HG02623 (cell line): ENCODE measurements at regions not wholly inside any gene's neighbourhood (a gene's known extent, or its start where the extent isn't known, plus 50 kb on each side); places are given as distances from the start of the nearest gene placed in this dataset.

ENCODE experiments used
- ATAC-seq: cut with Tn5 transposase; IDR thresholded peaks from one replicate; pipeline ENCODE4 v1.9.1; 2021; ENCODE audit warnings: moderate library complexity; ENCODE audit not compliant: unreplicated experiment

DNA sequence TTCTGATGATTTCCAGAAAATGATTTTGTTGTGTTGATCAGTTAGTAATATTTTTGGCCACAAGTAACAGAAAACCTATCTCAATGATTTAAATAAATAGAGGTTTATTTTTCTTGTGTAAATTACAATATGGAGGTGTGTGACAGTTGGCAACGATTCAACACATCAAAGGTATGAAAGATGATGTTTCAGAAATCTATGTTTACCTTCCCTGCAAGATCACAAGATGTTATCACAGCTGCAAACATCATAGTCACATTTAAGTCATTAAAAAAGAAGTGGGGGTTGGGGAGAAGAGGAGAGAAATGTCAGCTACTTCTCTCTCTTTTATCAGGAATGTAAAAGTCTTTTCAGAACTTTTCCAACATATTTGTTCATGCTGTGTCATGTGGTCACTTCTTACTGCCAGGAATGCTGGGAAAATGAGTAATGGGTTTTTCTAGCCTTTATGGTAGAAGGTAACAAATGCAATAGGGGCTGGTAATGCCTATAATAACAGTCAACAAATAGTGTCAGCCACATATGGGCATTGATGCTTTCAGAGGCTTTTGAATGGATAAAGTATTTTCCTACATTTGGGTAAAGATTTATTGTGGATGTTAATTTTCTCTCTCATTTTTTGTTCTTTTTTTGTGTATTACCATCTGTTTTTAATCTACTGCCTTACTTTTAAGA, 742.7 kb downstream of the TLE1 start:
- ATAC-seq = no peak

GRCh38 chr9:80945436-80945835, 743.9 kb downstream of the TLE1 start:
- ATAC-seq = no peak

DNA sequence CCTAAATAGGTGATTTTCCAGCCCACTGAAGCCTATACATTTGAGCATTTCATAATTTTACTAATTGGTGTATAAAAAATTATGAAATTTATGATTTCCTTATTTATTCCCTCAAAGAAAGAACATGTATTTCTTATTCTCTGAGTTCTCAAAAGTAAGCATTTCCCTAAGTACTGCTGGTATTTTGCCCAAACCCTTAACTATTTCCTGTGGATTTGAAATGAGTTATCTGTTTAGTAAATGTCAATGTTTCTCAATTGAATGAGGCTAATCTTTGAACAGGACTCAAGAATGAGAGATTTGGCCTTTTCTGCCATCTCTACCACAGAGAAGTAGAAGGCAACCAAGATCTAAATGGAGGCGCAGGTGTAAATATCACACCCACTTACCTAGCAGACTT, 751.7 kb downstream of the TLE1 start:
- ATAC-seq = no peak

DNA sequence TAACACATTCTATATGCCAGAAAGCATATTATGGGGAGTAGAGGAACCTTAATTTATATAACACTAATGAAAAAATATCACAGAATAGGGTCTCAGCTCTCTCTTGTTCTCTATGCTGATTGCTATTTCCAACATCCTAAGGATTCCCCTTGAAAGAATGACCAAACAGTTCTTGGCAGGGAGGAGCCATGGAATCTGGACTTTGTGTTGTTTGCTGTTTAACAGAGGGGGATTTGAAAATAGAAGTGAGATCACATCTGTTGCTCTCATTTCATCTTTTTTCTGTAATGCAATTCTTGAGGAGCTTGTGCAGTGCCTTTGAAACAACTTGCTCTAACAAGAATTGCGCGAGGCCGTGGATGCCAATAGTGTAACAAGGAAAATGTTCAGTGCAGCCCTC, 755.3 kb downstream of the TLE1 start:
- ATAC-seq = no peak

DNA sequence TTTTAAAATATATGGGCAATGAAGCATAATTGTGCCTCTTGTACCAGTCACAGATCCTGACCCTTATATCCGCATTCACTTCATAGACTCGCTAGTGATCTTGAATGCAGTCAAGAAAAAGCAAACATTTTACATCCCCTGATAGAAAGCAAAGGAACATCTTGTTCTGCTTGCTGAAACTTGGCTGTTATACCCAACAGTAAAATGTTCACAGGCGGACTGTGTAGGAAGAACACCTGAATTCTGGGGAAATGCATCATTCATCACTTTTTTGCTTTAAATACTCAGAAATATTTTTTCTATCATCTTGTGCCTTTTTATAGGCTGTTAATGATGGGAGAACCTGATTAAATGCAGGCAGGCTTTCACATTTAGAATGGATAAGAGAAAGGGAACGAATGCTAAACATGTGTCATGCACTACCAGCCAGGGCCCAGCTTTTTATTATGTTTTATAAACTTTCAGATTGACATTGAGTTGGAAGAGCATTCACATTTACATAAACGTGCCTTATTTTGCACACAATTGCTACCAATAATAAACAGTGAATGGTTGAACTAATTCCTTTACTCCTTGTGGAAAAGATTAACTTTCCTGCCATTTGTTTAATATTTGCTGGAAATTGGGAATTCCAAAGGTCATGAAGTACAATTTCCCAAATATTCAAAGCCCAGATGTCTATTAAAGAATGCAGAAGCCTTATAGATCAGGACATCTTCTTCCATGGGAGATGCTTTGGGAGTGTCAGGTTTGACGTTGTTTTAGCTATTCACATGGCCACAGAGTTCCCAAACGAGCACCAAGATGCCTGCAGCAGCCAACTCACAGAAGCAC, 756.2 kb downstream of the TLE1 start:
- ATAC-seq = no peak

- no peak for ATAC-seq
Measured at GRCh38 chr9:80932181-80932580, 757.2 kb downstream of the TLE1 start.

GRCh38 chr9:80931163-80931562, 758.2 kb downstream of the TLE1 start:
- ATAC-seq = no peak

DNA sequence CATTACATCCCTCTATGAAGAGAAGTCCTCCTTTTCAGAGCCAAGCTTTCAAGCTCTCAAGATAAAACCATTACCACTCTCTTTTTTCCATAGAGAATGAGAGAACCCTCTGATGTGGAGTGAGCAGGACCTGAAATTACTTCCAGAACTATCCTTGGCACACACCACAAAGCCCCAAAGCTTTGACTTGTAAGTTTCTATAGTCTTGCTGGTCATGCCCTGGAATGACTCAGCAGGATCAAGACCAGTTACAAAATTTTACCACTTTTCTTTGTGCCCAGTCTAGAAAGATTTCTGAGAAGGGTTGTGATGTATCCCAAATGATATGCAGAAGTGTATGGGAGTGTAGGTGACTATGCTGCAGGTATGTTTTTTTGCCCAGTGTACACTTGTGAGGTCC, 760.6 kb downstream of the TLE1 start:
- no peak for ATAC-seq

GRCh38 chr9:80926611-80927010, 762.7 kb downstream of the TLE1 start:
- no peak for ATAC-seq

DNA sequence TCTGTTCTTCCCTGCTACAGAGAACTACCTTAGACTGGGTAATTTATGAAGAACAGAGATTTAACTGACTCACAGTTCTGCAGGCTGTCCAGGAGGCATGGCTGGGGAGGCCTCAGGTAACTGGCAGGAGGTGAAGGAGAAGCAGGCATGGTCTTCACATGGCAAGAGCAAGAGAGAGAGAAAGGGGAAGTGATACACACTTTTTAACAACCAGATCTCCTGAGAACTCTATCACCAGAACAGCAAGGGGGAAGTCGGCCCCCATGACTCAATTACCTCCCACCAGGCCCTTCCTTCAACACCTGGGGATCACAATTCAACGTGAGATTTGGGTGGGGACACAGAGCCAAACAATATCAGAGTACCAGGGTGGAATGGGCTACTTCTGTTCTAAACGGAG, 766.8 kb downstream of the TLE1 start:
- ATAC-seq = no peak

DNA sequence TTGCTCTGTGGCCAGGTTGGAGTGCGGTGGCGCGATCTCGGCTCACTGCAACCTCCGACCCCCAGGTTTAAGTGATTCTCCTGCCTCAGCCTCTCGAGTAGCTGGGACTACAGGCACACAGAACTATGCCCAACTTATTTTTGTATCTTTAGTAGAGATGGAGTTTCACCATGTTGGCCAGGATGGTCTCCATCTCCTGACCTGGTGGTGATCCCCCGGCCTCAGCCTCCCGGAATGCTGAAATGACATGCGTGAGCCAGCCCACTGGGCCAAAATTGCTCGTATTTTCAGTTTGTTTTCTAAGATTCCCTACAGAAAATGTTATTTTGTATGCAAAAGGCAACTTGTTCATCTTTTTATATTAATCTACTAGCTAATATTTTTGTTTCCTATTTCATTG, 782.6 kb downstream of the TLE1 start:
- no peak for ATAC-seq

GRCh38 chr9:80899208-80899607, 790.1 kb downstream of the TLE1 start:
- no peak for ATAC-seq

DNA sequence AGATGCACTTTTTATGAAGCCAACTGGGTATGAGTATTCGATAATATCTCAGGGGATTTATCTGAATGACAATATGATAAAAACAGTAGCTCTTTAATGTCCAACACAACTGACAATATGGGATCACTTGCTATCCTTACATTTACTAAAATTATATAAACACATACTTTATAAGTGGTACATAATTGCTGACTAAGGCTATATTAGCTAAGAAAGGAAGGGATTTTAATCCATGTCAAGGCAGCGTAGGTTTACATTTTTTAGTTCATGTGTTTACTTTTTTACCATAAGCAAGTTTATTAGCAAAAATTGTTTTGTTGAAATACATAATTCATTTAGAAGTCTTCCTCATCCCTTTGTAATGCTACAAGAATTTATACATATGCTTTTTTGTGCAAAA, 796.2 kb downstream of the TLE1 start:
- no peak for ATAC-seq

DNA sequence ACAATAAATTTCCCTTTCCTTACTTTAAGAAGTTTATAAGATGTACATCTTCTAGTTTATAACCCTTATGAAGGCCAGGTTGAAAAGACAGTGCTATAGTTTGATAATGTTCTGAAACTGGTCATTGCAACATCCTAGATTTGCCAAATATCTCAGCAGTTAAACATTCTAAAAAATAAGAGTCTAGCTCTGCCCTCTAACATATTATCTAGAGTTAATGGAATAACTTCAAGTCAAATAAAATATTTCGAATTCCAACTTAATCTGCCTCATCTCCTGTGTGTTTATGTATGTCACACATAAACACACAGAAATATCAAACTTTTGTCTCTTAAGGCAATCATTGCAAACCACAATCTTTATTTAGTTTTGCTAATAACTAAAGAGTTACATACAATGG, 796.6 kb downstream of the TLE1 start:
- no peak for ATAC-seq

GRCh38 chr9:80890124-80890523, 799.2 kb downstream of the TLE1 start:
- ATAC-seq = no peak

- no peak for ATAC-seq
Measured at GRCh38 chr9:80885894-80886293, 803.5 kb downstream of the TLE1 start.

DNA sequence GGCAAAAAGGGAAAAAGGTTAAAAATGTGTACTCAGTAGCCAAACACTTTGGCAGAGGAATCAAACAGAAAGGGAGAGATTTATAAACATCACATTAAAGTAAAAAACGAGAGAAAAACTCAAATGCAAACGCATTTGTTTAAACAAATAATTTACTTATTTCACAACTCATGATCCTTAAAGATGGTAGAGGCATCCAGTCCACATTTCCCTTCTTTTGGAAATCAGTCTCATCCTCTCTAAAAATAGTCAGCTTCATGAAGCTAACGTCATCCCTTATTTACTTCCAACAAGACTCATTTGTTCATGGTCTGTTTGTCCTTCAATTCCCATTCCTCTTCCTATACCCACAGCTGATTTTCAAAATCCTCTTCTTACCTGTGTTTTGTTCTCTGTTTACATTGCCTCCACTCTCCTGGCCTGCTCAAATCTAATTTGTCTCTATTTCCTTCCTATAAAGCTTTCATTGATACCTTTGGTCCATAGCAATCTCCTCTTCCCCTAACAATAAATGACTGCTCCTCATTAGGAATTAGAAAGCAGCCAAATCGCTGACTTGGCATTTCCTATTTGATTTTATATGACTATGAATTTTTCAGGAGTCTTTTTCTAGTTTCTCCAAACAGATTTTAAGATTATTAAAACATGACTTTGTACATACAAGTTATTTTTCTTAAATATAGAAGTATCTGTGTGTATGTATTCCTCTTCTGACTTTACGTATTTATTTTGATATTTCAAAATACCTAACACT, 805.3 kb downstream of the TLE1 start:
- ATAC-seq = no peak

DNA sequence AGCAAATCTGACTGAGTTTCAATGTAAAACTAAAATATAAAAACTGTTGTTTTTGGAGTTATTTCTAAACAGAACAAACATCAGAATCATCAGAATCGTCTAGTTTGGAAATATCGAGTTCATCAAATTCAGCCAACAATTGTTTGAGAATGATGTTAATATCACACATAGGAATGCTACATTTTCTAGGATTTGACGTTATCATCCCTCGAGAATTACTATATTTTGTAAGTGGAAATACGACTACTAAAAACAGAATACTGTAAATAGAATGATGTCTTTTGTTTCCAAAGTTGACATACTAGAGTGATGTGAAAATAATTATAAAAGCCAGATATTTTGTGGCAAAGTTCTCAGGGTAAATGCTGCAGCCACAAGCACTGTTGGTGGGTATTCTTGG, 805.9 kb downstream of the TLE1 start:
- no peak for ATAC-seq

DNA sequence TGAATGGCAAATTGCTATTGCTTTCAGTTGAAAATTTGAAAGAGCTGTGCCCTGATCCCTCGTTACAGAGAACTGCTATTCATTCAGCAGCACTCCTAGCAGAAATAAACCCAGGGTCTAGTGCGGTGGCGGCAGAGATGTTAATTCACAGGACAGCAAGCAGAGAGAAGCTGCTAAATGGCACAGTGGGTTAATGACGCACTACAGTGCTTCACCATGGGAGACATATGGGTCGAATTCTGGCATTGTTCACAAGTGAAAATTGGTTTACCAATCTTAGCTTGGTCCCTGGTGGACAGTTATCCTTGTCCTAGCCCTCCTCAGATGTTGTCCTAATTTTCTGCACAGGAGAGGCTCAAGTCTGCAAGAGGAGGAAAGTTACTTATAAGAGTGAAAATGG, 807.4 kb downstream of the TLE1 start:
- no peak for ATAC-seq

GRCh38 chr9:80881320-80881719, 808.0 kb downstream of the TLE1 start:
- ATAC-seq = no peak

GRCh38 chr9:80878556-80878955, 810.8 kb downstream of the TLE1 start:
- no peak for ATAC-seq

- no peak for ATAC-seq
Measured at GRCh38 chr9:80875947-80876346, 813.4 kb downstream of the TLE1 start.
